ENCODE measurements at regions not wholly inside any gene's neighbourhood (a gene's known extent, or its start where the extent isn't known, plus 50 kb on each side); places are given as distances from the start of the nearest gene placed in this dataset.

DNA sequence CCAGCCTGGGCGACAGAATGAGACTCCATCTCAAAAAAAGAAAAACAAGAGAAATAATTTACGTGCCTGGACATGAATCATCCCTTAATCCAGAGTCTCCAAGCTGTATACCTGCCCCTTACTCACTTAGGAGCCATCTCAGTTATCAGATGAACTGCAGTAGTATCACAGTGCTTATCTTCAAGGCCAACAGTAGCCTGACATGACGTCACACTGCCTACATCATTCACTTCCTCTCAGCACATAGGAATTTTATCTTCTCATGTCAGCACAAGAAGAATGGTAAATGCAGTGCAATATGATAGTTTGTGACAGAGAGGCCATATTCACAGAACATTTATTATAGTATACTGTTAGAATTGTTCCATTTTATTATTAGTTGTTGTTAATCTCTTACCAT is 216.6 kb downstream of the SS18 start:
- DNase-seq (ENCODE audit: low spot score) = no peak

DNA sequence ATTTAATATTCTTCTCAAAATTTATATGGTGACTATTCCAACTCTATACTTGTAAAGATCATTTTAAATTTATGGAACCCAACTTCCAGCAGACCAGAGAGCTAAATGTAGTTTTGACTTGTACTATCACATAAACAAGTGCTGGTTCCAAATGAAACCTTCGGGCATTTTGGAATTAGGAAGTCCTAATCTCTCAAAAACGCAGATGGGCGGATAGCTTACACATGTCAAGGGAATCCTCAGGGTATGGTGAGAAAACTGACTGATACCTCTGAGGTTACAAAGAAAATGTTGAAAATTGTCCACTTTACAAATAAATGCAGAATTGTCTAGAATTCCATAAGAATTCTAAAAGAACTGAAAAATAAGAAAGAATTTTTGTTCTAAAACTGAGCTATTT is 224.1 kb downstream of the SS18 start:
- no peak for DNase-seq (ENCODE audit: low spot score)

DNA sequence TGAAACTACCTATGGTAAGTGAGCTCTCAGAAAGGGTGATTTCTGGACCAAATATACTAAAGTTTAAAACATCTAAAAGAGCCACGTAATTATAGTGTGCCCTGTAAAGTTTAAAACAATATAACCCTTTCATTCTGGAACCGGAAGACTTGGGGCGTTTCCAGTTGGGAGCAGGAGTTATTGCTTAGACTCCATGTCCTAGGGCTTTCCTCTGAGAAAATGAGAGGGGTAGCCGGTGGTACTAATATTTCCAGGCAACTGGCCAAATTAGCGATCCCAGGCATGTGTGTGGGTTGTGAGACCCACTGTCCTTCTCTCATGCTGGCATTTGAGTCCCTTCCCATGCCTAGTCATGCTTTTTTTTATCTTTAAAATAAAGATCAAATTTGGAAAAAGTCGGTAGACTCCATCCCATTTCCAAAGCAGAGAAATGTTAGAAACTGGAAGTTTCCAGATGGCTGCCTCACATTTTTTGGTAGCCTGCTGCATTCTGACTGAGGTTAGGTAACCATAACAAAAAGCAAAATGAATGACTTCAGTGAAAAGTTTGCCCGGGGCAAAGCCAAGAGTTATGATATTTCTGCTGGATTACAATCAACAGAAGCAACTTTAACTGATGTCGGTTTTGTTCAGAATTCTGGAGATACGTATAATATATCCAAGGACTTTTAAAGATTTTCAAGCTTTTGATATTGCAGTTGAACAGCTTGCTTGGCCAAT is 227.4 kb downstream of the SS18 start:
- DNase-seq (ENCODE audit: low spot score) = no peak

DNA sequence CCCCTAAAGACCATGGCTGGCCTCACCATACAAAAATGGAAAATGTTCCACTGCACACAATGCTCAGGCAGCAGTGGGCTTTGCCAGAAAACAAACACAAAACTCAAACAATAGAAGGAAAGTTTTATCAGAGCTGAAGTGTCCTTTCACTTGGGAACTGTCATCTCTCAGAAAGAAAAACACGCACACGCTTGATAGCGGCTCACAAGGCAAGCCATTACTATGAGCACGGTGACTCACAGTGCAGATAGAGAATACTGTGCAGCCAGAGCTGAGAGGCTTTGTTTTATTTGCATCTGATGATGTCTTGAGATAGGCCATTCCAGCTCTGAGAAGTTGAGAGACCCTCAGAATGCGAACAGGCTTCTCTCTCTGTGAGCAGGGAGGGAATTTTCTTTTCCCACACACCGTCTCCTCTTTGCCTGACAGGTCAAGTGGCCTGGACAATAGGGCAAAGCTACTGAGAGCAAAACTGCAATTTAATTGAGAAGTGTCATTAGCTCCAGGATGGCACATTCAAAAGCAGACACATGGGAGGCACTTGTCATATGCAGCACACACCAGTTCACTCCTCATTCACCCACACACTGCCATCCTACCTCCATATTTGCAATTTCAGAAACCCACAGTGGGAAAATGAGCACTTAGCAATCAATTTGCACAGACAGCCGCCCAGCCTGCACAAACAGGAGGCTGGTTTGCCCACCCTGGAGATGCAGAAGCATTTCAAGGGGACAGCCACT is 236.6 kb downstream of the SS18 start:
- no peak for DNase-seq (ENCODE audit: low spot score)

DNA sequence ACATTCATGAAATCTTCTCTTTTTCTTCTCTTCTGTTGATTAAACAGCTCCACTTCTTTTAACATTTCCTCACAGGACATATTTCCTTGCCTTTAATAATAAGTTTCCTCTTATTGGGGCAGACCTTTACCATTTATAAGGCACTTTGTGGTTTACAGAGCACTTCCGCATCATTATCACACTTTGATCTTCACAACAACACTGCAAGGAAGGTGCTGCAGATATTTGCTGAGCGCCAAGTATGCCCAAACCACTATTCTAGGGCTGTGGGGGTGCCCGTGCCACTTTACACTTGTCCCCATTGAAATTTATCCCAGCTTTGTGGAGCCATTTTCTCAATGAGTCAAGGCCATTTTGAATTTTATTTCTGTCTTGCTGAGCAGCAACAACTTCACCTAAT is 246.6 kb downstream of the SS18 start:
- DNase-seq (ENCODE audit: low spot score) = no peak

DNA sequence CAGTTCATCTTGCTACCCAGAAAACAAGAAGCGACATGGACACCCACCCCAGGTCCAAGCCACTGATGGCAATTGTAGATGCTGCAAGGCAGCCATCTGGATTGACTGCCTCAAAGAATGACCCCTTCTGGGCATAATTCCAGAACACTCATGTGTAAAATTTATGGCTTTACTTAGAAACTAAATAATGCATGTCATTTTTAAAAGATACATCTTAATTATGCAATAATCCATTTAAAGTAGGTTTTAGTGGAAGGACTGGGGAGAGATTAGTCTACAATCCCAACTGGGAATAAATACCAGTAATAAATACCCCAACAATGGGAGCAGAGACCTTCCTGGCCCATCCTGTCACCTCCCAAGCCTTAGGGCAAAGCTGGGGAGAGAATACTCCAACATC is 247.7 kb downstream of the SS18 start:
- no peak for DNase-seq (ENCODE audit: low spot score)

DNA sequence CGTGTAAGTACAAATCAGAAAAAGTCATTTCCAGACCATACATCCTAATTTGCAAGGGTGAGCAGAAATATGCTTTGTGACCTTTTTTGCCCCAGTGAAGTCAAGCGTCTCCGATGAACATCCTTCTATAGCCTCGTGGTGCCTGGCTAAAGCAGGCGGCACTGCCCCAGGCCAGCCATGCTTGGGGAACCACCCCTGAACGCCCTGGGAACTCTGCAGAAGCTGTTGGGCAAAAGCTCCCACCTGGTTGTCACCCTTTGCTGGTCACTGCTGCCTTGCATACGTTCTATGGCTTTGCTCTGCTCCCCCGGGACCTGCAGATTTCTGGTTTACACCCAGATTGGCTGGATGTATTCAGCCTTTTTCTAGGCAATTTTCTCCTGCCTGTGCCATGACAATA is 256.4 kb downstream of the SS18 start:
- DNase-seq (ENCODE audit: low spot score) = no peak

DNA sequence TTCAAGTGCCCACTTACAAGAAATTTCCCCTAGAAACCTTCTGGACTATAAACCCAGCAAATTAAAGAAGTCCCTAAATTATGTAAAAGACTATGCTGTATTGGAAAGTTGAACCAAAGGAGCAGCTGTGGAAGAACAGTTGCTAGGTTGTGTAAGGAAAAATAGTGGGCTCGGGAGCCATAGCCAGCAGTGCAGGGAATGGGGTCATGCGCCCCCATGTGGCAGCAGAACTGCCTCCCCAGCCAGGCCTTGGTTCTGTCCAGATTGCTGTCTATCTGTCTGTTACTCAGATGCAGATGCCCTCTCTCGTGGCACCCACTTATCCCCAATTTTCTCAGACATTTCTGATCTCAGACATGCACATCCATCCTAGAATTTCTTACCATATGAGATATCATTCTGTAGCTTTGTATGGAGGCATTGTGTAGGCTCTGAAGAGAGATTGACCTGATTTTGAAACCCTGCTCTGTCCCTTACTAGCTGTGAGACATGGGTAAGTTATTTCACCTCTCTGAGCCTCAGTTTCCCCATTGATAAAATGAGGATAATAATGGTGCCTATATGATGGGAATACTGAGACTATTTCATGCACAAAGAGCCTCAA is 258.3 kb downstream of the SS18 start:
- peak; percentile 14 for DNase-seq (ENCODE audit: low spot score)

DNA sequence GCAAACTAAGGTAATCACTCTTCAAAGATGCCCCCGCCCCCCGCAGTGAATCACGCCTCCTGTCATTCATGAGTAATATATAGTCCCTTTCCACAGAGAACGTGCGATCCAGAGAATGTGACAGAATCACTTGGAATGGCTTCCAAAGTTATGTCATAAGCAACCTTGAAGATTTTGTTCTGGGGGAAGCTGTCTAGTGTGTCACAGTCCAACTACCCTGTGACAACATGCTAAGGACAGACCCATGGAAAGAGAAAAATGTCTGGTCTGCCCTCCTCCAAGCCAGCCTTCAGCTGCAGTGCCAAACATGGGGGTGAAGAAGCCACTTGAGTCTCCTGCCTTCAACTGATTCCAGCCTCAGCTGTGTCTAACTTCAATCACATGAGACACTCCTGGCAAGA is 259.1 kb downstream of the SS18 start:
- no peak for DNase-seq (ENCODE audit: low spot score)

DNA sequence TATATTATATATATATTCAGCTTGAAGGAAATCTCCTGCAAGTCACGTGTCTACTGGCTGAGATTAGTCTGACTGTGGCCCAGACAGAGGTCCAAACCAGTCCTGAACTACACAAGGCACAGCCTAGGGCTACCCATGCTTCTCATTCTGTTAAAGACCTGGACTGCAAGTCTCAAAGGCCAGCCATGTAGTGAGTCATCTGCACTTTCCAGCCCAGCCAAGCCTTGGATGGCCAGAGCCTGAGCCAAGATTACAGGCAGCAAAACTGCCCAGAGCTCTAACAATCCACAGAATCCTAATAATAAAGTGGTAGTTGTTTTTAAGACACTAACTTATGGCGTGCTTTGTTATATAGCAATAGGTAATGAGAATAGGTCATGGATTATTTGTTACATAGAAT is 259.6 kb downstream of the SS18 start:
- no peak for DNase-seq (ENCODE audit: low spot score)

DNA sequence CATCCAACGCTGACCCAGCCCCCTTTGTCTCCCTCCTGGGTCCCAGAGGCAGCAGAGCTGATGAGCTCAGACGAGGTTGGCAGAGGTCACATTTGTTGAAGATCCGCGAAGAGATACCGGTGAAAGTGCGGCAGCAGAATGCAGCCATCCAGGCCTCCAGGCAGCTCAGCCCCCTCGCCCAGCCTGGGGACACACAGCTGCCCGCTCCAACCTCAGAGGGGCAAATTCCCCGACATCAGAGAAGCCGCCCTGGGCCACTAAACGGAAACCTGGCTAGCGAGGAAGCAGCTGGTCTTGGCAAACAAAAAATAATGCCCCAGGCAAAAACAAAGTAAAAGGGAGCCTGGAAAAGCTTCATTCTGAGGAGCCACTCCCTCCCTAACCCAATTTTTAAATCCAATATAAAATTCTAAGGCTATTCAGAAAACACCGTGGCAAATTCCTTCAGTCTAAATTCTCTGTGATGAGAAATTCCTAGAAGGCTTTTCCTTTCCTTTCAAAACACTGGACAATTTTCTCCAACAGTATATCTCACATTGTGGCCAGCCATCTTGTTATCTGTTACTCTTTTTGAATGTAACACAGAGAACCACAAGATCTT is 262.4 kb downstream of the SS18 start:
- no peak for DNase-seq (ENCODE audit: low spot score)

DNA sequence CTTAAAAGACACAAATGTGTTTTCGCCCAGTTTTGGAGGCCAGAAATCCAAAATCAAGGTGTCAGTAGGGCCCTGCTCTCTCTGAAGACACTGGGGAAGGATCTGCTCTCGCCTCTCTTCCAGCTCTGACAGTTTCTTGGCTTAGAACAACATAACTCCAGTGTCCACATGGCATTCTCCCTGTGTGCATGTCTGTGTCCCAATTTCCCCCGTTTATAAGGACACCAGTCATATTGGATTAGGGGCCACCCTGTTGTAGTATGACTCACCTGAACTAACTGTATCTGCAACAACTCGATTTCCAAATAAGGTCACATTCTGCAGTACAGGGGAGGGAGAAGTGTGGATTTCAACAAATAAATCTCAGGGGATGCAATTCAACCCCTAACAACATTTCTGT is 263.2 kb downstream of the SS18 start:
- no peak for DNase-seq (ENCODE audit: low spot score)

DNA sequence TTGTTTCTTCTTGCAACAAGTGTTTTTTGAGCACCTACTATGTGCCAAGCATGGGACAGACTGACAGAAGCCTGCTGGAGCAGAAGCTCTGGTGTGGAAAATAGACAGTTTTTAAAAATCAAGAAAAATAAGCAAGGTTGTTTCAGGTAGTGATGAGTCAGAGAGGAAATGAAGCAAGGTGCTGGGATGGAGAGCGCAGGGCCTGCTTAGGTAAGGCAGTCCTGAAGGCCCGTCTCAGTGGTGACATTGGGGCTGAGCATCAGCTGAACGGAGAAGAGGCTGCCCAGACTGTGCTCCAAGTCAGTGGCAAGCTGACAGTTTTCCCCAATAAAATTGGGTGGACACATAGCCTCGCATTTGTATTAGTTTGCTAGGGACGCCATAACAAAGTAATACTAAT is 263.6 kb downstream of the SS18 start:
- no peak for DNase-seq (ENCODE audit: low spot score)

DNA sequence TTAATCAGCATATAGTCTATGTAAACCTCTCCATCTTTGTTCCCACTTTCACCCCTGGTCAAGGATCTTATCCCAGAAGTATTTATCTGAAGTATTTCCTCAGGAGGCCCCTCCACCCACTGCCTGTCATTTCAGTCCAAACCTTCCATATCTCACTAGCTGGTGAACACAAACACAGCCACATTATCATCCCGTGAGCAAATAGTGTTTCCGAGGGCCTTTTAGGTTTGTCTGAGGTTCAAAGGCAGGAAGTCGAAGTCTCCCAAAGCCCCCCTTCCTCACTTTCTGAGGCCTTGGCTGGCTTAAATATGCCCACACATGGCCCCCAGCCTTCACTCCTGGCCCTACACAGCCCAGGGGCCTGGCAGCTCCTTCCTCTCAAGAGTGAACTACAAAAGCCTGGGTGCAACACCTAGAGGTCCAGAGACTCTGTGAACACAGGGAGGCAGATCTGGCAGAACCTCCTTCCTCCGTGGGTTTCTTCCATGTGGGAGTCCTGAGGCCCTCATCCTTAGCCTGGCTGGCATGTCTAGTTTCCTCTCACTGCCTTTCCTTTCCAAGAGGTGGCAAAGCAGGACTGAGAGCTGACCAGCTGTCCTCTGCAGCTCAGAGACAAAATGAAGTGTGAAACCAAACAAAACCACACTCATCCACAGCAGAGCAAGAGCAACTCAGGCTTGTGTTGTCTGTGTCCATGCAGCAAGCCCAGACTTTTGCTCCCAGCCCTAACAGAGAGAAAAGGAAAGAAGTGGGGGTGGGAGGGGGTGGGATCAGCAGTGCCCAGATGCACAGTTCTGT is 264.2 kb downstream of the SS18 start:
- DNase-seq (ENCODE audit: low spot score) = no peak

DNA sequence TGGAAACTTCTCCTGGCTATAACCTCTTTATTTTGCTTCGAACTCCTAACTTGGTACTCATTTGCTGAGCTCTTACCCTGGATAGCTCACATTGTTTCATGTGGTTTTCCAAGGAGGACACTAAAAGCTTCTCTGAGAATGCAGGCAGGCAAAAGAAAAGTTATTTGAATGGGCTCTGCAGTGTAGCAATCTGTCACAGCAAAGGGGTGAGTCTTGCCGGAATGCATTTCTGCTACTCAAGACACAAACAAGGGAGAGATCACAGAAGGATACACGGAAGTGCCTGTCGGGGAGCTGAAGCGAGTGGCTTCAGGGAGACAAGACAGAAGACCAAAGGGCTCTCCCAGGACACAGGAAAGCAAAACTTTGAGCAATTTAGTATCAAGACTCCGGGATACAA is 265.4 kb downstream of the SS18 start:
- DNase-seq (ENCODE audit: low spot score) = no peak

DNA sequence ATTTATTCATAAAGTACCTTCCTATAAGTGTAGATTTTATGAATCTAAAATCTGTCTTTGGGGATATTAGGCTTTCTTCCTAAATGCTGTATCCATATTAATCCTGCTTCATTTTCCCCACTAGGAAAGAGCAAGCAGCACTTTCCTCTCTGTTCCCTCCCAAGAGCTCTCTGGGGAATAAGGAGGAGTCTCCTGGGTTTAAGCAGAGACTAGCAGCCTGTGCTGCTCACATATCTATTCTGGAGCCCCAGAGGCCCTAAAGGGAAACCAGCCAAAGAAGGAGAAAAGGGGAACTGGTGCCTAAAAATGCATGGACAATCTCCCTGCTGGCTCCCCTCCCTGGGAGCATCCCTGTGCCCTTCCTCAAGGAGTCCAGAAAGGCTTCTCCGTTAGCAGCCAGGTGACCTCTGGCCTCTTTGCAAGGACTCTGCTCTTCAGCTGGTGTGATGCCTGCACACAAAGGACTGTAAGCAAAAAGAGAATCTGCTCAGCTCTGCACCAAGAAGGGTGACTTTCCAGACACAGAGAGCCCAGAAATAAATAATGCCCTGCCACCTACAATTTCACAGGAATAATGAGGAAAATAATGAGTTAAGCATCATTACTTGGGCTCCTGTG is 270.6 kb downstream of the SS18 start:
- DNase-seq (ENCODE audit: low spot score) = no peak

DNA sequence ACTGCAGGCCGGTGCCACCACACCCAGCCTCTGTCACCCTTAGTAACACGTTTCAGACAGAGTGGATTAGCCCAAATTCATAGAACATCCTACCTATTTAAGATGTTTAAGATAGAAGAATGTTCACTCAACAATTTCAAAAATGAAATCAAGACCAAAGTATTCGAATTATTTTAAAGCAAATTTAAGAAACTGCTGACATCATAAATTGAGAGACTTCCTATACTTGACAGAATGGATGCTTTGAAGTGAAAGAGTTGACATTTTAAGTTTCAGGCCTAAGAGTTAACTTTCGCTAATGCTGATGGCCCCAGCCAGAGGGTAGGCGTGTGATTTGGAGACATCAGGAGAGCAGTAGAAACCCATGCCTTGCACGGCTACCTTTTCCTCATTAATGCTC is 271.9 kb downstream of the SS18 start:
- DNase-seq (ENCODE audit: low spot score) = no peak

DNA sequence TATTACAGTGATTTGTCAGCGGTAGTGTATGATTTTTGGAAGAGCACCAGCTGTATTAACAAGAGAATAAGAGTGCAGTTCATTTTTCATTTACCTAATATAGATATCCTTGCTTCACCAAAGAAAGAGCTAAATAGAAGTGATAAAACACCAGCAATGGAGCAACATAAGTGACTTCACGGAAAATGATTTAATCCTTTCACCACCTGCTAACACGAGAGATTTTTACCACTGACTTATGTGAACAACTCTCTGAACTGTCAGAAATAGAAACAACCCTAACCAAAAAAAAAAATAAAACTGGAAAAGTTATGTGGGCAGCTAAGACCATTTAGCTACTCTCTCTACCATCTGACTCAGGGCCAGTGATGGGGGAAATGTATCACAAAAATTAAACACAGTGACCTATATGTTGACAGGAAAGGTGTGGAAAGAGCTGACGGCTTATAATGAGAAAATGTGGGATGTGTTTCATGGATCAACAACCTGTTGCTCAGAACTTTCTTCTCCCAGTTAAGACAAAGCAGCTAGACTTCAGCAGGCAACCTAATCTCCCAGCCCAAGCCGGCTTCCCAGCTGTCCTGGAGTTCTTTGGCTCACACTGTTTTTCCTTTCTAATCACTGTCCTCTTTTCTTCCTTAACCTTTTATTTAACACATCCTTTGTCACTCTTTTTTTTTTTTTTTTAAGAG is 272.7 kb downstream of the SS18 start:
- no peak for DNase-seq (ENCODE audit: low spot score)

DNA sequence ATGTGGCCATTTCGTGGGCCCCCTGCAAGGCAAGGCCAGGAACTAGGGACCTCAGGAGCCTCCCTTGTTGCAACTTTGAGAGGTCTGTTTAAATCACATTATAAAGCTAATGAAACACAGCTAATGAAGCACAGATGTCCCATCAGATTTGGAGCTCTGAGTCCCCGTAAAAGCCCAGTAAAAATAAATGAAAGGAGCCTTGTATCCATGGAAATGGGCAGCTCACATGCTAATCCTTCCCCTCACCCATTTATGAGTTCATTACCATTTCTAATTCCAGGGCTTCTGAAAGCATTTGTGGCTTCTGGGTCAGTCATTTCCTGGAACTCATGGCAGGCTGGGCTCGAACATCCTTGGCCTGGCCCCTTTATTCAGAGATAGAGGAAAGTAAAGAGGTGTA is 274.8 kb downstream of the SS18 start:
- no peak for DNase-seq (ENCODE audit: low spot score)

DNA sequence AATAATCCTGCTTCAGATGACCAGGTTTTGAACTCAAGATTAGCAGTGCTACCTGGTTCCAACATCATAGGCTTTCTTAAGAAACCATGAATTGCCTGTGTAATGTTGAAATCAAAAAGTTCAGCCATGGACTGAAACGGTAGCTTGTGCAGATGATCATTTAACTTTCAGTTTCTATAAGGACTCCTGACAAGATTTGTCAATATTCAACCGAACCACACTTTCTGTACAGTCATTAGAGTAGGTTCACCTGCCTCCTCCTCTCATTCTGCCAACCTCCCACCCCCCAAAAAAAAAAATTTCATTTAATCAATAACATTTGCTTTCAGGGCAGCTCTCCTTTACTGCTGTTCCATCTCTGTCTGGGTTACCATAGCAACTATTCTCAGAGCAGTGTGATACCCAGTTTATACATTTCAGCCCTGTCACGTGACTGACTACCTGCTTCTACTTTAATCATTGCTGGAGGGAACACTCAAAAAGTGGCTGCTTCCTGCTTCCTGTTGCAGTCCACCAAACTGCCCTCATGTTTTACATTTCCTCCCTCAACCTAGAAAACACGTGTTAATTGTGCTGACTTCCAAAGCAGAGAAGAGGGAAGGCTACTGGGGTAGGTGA is 275.5 kb downstream of the SS18 start:
- peak; percentile 19 for DNase-seq (ENCODE audit: low spot score)

DNA sequence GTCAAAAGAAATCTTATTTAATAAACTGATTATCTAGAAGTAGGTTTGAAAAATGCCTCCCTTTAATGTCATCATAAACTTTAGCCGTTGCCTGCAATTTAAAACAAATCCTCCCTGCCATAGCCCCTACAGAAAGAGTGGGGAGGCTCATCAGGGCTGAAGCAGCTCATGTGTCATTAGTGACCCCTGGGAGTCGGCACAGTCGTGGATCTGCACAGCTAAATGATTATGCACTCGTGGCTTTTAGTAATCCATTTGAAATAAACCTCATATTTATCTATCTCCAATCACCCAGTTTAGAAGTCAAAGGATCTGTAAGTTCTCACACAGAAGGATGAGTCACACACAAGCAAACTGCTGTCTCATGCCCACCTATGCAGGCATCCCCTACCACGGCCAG is 277.3 kb downstream of the SS18 start:
- DNase-seq (ENCODE audit: low spot score) = no peak
